ENCODE measurements at regions not wholly inside any gene's neighbourhood (a gene's known extent, or its start where the extent isn't known, plus 50 kb on each side); places are given as distances from the start of the nearest gene placed in this dataset.

GRCh38 chr10:78927257-78927995 lies 141.3 kb upstream of the ZMIZ1 start:
- Histone ChIP-seq H3K27me3 (replicated peaks; ENCODE audit: insufficient read depth) (no peaks in the 10 kb centered on the region), H3K4me1 (ENCODE audit: control insufficient read depth in 1 of 2, low read depth in 2 of 2) (no peaks in the 10 kb centered on the region), H3K36me3 (no peaks in the 10 kb centered on the region), H3K4me3 (no peak overlapping the region), H3K9me3 (no peaks in the 10 kb centered on the region), H3K27ac (no peak overlapping the region)
- ATAC-seq (ENCODE audit: insufficient number of reproducible peaks, low FRiP score, low read depth) (no peak), DNase-seq (ENCODE audit: low spot score) (no peak)
- TF ChIP-seq CTCF (IDR thresholded peaks at IDR 0.05) = no peak

- H3K27ac ChIP-seq = no peak overlapping the region
- H3K27me3 ChIP-seq (replicated peaks; ENCODE audit: insufficient read depth) = no peaks in the 10 kb centered on the region
- TF ChIP-seq CTCF (IDR thresholded peaks at IDR 0.05) = no peak
- H3K4me3 ChIP-seq = no peak overlapping the region
- ATAC-seq (ENCODE audit: insufficient number of reproducible peaks, low FRiP score, low read depth) (no peak), DNase-seq (ENCODE audit: low spot score) (no peak)
- no peaks in the 10 kb centered on the region for H3K9me3 ChIP-seq
- no peaks in the 10 kb centered on the region for H3K4me1 ChIP-seq (ENCODE audit: control insufficient read depth in 1 of 2, low read depth in 2 of 2)
- no peaks in the 10 kb centered on the region for H3K36me3 ChIP-seq
Measured at GRCh38 chr10:78928330-78928729, 140.4 kb upstream of the ZMIZ1 start.

- no peak for TF ChIP-seq CTCF (IDR thresholded peaks at IDR 0.05)
- Histone ChIP-seq H3K27me3 (replicated peaks; ENCODE audit: insufficient read depth) (no peaks in the 10 kb centered on the region), H3K27ac (no peak overlapping the region), H3K4me1 (ENCODE audit: control insufficient read depth in 1 of 2, low read depth in 2 of 2) (no peaks in the 10 kb centered on the region), H3K9me3 (no peaks in the 10 kb centered on the region), H3K4me3 (no peak overlapping the region), H3K36me3 (no peaks in the 10 kb centered on the region)
- no peak for DNase-seq (ENCODE audit: low spot score)
- no peak for ATAC-seq (ENCODE audit: insufficient number of reproducible peaks, low FRiP score, low read depth)
Measured at GRCh38 chr10:78929541-78929940, 139.2 kb upstream of the ZMIZ1 start.

- Histone ChIP-seq H3K9me3 (no peaks in the 10 kb centered on the region), H3K36me3 (no peaks in the 10 kb centered on the region), H3K27ac (no peak overlapping the region), H3K4me3 (no peak overlapping the region), H3K4me1 (ENCODE audit: control insufficient read depth in 1 of 2, low read depth in 2 of 2) (no peaks in the 10 kb centered on the region), H3K27me3 (replicated peaks; ENCODE audit: insufficient read depth) (no peaks in the 10 kb centered on the region)
- no peak for TF ChIP-seq CTCF (IDR thresholded peaks at IDR 0.05)
- no peak for ATAC-seq (ENCODE audit: insufficient number of reproducible peaks, low FRiP score, low read depth)
- no peak for DNase-seq (ENCODE audit: low spot score)
Measured at GRCh38 chr10:78931321-78932053, 137.3 kb upstream of the ZMIZ1 start.

- no peak overlapping the region for H3K27ac ChIP-seq
- DNase-seq (ENCODE audit: low spot score) = no peak
- no peak for ATAC-seq (ENCODE audit: insufficient number of reproducible peaks, low FRiP score, low read depth)
Measured at GRCh38 chr10:78932054-78932386, 136.7 kb upstream of the ZMIZ1 start.

More at GRCh38 chr10:78932054-78932386, 136.7 kb upstream of the ZMIZ1 start:
- Histone ChIP-seq H3K27me3 (replicated peaks; ENCODE audit: insufficient read depth) (no peaks in the 10 kb centered on the region), H3K4me3 (no peak overlapping the region), H3K36me3 (no peaks in the 10 kb centered on the region), H3K9me3 (no peaks in the 10 kb centered on the region), H3K4me1 (ENCODE audit: control insufficient read depth in 1 of 2, low read depth in 2 of 2) (no peaks in the 10 kb centered on the region)
- TF ChIP-seq CTCF (IDR thresholded peaks at IDR 0.05) = no peak

All from thoracic aorta (tissue), 2 donors.